Tibial nerve (tissue), 4 donors: ENCODE measurements at regions not wholly inside any gene's neighbourhood (a gene's known extent, or its start where the extent isn't known, plus 50 kb on each side); places are given as distances from the start of the nearest gene placed in this dataset.

Experiments
- DNase-seq, 2 donors: peaks; one replicate each; pipeline ENCODE4 v3.0.0-alpha.2; 2019; ENCODE audit warnings: low spot score in 2 of 2
- H3K27ac ChIP-seq, 4 donors: fragments of 200-600 bp; sonication (generic) in 3 of 4; one replicate each; pipeline ENCODE4 v1.5.1; 2017 to 2019; ENCODE audit warnings: mild to moderate bottlenecking in 1 of 4
- H3K27me3 ChIP-seq, 2 donors: fragments of 200-600 bp; sonication (generic) in 1 of 2; one replicate each; pipeline versions ENCODE4 v1.5.1 to v1.6.0; 2017 to 2019
- H3K36me3 ChIP-seq, 3 donors: fragments of 200-600 bp; sonication (generic); one replicate each; pipeline ENCODE4 v1.5.1; 2018 to 2019
- H3K4me1 ChIP-seq, 4 donors: fragments of 200-600 bp; sonication (generic) in 3 of 4; one replicate each; pipeline ENCODE4 v1.5.1; 2017 to 2019
- H3K4me3 ChIP-seq, 4 donors: fragments of 200-600 bp; sonication (generic) in 3 of 4; one replicate each; pipeline ENCODE4 v1.5.1; 2017 to 2019; ENCODE audit warnings: mild to moderate bottlenecking in 1 of 4, moderate library complexity in 1 of 4
- H3K9me3 ChIP-seq, 4 donors: fragments of 200-600 bp; sonication (generic) in 3 of 4; one replicate each; pipeline ENCODE4 v1.5.1; 2017 to 2019
- CTCF ChIP-seq, 5 experiments: fragments of 200-600 bp in 3 of 5; fragments of 450-650 bp in 2 of 5; sonication (generic) in 3 of 5; IDR thresholded peaks; one replicate each; pipeline ENCODE4 v1.5.1; 2016 to 2019; ENCODE audit warnings: antibody characterized with exemption in 5 of 5, mild to moderate bottlenecking in 3 of 5, moderate library complexity in 2 of 5
- EP300 ChIP-seq, 2 donors: sonication (generic); formaldehyde crosslinking; IDR thresholded peaks; one replicate each; pipeline ENCODE4 v1.6.1; 2017; ENCODE audit warnings: antibody characterized with exemption in 2 of 2, mild to moderate bottlenecking in 1 of 2
- POLR2A ChIP-seq, 2 donors: fragments of 450-650 bp; IDR thresholded peaks; one replicate each; pipeline ENCODE4 v1.6.1; 2017; ENCODE audit warnings: antibody characterized with exemption in 2 of 2, mild to moderate bottlenecking in 2 of 2, moderate library complexity in 2 of 2
- WGBS, 2 donors: methylation state at CpG; one replicate each; pipeline ENCODE4 v1.1.5; 2018; 5-methylcytosine and 5-hydroxymethylcytosine counted together

DNA sequence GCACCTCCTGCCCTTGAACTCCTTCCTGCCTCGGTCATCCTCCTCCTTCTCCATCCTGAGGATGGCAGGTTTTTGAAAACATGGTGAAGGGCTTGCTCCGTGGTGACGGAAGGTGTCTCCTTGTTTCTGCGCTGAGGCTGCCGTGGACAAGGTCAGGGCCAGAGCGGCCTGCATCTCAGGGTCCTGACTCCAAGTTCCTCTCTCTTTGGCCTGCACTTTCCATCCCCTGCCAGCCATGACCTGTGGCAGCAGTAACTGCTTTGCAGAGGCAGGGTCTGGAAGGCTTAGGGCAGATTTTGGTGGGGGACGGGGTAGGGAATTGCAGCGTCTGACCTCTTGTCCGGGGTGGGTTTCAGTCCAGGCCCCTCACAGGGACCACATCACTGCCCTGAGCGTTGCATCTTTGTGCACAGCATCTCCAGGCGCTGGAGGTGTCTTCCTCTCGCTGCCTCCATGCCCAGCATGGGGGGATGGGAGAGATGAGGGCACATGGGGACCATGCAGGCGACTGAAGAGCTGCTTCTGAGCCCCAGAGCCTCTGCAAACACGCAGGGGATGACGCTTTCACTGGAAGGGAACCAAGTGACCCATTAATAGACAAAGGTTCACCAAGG, 216.8 kb downstream of the TEX29 start:
- Histone ChIP-seq H3K4me3 (no peak overlapping the region), H3K27ac (no peak overlapping the region), H3K27me3 (peaks cover 0 to 60% of the 10 kb centered on the region in 2 donors), H3K4me1 (peaks cover 0 to 11% (median 0%) of the 10 kb centered on the region in 4 donors), H3K36me3 (no peaks in the 10 kb centered on the region), H3K9me3 (no peaks in the 10 kb centered on the region)
- 82 to 86% methylated on average over 15 of the region's 15 CpGs for WGBS, 2 donors
- no peak for DNase-seq
- no peak for TF ChIP-seq EP300 (IDR thresholded peaks at IDR 0.05)
- no peak for TF ChIP-seq CTCF (IDR thresholded peaks at IDR 0.05)
- no peak for TF ChIP-seq POLR2A (IDR thresholded peaks at IDR 0.05)

DNA sequence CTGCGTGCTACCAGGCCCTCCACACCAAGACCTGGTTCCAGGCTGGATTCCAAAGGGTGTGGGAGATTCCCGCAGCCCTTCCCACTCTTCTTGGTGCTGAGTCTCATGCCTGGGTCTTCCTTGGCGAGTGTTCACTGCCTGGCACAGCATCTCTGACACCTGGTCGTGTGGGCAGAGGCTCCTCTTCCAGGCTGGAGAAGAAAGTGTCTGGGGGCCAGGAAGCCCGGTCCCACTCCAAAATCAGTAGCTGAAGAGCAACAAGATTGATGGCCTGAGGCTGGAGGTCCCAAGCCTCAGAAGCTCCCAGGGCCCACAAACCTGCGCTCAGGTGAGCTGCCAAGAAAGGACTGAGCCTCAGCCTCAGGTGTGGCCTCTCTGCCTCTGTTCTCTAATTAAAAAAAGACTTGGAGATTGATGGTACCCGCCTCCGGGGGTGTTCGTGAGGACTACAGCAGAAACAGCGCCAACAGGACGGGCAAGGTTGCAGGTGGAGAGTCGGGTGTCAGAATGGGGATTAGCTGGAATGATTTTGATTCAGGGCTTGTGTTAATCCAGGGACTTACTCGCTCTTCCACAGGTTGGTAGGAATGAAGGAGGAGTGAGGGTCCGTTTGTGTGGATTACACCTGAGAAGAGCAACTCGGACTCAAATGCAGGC, 217.5 kb downstream of the TEX29 start:
- Histone ChIP-seq H3K9me3 (no peaks in the 10 kb centered on the region), H3K4me3 (no peak overlapping the region), H3K27me3 (peaks cover 0 to 60% of the 10 kb centered on the region in 2 donors), H3K27ac (no peak overlapping the region), H3K4me1 (peaks cover 0 to 11% (median 0%) of the 10 kb centered on the region in 4 donors), H3K36me3 (no peaks in the 10 kb centered on the region)
- DNase-seq, result no peak
- TF ChIP-seq POLR2A (IDR thresholded peaks at IDR 0.05) (no peak), EP300 (IDR thresholded peaks at IDR 0.05) (no peak), CTCF (IDR thresholded peaks at IDR 0.05) (no peak)
- 79 to 90% methylated on average over 15 of the region's 15 CpGs for WGBS, 2 donors

DNA sequence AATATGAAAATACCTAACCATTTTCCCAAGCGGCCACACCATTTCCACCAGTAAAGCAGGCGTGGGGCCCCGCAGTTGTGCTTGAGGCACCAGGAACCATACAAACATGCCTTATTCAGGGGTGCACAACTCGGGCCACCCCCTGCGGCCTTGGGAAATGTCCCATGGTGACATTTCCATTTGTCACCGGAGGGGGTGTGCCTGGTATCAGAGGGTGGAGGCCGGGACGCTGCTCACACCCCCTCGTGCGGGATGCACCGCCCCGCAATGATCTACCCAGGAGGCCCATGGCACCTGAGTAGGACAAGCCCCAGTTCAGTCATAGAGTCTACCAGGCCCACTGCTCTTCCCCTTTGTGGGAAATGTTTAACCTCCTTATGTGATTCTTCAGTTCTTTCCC, 218.8 kb downstream of the TEX29 start:
- 87 to 89% methylated on average over 12 of the region's 12 CpGs for WGBS, 2 donors
- H3K36me3 ChIP-seq, result no peaks in the 10 kb centered on the region
- H3K9me3 ChIP-seq, result no peaks in the 10 kb centered on the region
- no peak for DNase-seq
- no peak overlapping the region for H3K27ac ChIP-seq
- no peak for TF ChIP-seq POLR2A (IDR thresholded peaks at IDR 0.05)
- TF ChIP-seq EP300 (IDR thresholded peaks at IDR 0.05), result no peak
- no peak for TF ChIP-seq CTCF (IDR thresholded peaks at IDR 0.05)
- H3K27me3 ChIP-seq, result peaks cover 0 to 54% of the 10 kb centered on the region in 2 donors
- H3K4me1 ChIP-seq, result peaks cover 0 to 11% (median 0%) of the 10 kb centered on the region in 4 donors
- H3K4me3 ChIP-seq, result no peak overlapping the region

DNA sequence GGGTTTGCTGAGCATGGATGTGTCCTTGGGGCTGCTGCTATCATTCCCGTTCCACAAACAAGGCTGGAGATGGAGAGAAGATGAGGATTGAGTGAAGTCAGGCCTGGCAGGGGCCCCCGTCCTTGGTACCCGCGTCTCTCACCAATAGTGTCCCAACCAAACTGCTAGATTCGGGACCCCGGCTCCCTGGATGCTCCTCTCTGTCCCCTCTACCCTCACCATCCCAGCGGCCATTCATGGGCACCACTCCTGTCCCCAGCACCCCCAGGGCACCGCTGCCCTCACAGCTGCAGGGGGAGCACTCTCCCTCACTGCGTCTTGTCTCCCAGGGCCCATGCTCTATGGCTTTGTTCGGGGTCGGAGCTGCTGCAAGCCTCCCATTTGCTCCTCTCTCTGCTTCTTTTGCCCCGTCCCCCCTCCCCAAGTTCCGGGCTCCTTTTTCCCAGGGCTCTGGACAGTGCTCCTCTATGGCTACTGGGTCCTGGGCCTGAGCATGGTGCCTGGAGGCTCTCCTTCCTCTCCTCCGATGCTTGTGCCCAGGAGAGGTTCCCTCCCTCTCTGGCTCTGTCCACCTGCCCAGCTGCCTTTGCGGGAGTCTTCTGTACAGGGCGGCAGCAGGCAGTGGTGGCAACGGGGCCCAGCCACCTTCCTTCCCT, 219.5 kb downstream of the TEX29 start:
- no peak for DNase-seq
- Histone ChIP-seq H3K27ac (no peak overlapping the region), H3K36me3 (no peaks in the 10 kb centered on the region), H3K27me3 (peaks cover 0 to 47% of the 10 kb centered on the region in 2 donors), H3K4me3 (no peak overlapping the region), H3K9me3 (no peaks in the 10 kb centered on the region), H3K4me1 (peaks cover 0 to 6% (median 0%) of the 10 kb centered on the region in 4 donors)
- WGBS, 2 donors, result 76 to 86% methylated on average over 17 of the region's 17 CpGs
- TF ChIP-seq POLR2A (IDR thresholded peaks at IDR 0.05), result no peak
- TF ChIP-seq CTCF (IDR thresholded peaks at IDR 0.05), result no peak
- TF ChIP-seq EP300 (IDR thresholded peaks at IDR 0.05), result no peak

DNA sequence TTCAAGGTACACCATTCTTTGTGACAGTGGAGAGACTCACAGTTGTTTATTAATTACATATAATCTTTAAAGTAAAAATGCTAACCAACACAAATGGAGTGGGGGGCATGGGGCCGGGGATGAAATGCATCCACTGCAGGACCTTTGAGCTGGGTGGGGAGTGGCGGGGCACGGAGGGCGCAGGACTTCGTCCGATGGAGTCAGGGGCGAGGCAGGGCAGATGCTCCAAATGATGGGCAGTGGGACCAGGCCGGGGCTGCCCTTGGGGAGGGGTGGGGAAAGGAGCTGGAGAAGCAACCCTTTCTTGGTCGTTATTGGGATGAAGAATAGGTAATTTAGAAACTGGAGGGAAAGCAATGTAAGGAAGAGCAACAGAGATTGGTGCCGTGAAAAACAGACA, 220.0 kb downstream of the TEX29 start:
- H3K4me3 ChIP-seq, result no peak overlapping the region
- 85 to 86% methylated on average over 10 of the region's 10 CpGs for WGBS, 2 donors
- peaks cover 0 to 4% (median 0%) of the 10 kb centered on the region in 4 donors for H3K9me3 ChIP-seq
- H3K4me1 ChIP-seq, result peaks cover 0 to under 1% (median 0%) of the 10 kb centered on the region in 4 donors
- DNase-seq, result no peak
- no peaks in the 10 kb centered on the region for H3K36me3 ChIP-seq
- TF ChIP-seq POLR2A (IDR thresholded peaks at IDR 0.05) (no peak), EP300 (IDR thresholded peaks at IDR 0.05) (no peak), CTCF (IDR thresholded peaks at IDR 0.05) (no peak)
- no peak overlapping the region for H3K27ac ChIP-seq
- H3K27me3 ChIP-seq, result peaks cover 0 to 42% of the 10 kb centered on the region in 2 donors
